Gastrocnemius medialis (tissue), 4 donors: ENCODE measurements at regions not wholly inside any gene's neighbourhood (a gene's known extent, or its start where the extent isn't known, plus 50 kb on each side); places are given as distances from the start of the nearest gene placed in this dataset.

ENCODE experiments used
- ATAC-seq, 2 donors: fragments of 150-250 bp; one replicate each; pipeline ENCODE4 v1.9.1; 2016
- DNase-seq, 2 donors: peaks; one replicate each; pipeline ENCODE4 v3.0.0-alpha.2; 2019
- H3K27ac ChIP-seq, 4 donors: fragments of 200-600 bp; sonication (generic); 1 replicate in 1 of 4; 2 replicates in 3 of 4; pipeline ENCODE4 v1.5.1; 2016 to 2018; ENCODE audit warnings: mild to moderate bottlenecking in 2 of 4, moderate library complexity in 1 of 4
- H3K27me3 ChIP-seq, 3 donors: fragments of 200-600 bp; sonication (generic) in 2 of 3; 1 replicate in 1 of 3; 2 replicates in 2 of 3; pipeline versions ENCODE4 v1.5.1 to v1.6.0; 2016 to 2019; ENCODE audit warnings: mild to moderate bottlenecking in 1 of 3, moderate library complexity in 1 of 3
- H3K36me3 ChIP-seq, 2 donors: fragments of 200-600 bp; sonication (generic) in 1 of 2; one replicate each; pipeline ENCODE4 v1.5.1; 2017 to 2018
- H3K4me1 ChIP-seq, 2 donors: fragments of 200-600 bp; sonication (generic) in 1 of 2; one replicate each; pipeline ENCODE4 v1.5.1; 2016 to 2017; ENCODE audit warnings: mild to moderate bottlenecking in 2 of 2
- H3K4me3 ChIP-seq, 4 donors: fragments of 200-600 bp; sonication (generic) in 3 of 4; 1 replicate in 1 of 4; 2 replicates in 3 of 4; pipeline ENCODE4 v1.5.1; 2016 to 2019; ENCODE audit warnings: mild to moderate bottlenecking in 2 of 4
- H3K9me3 ChIP-seq, 3 donors: fragments of 200-600 bp; sonication (generic) in 2 of 3; 1 replicate in 1 of 3; 2 replicates in 2 of 3; pipeline ENCODE4 v1.5.1; 2016 to 2019
- CTCF ChIP-seq, 5 experiments: fragments of 450-650 bp in 3 of 5; fragments of 200-600 bp in 2 of 5; sonication (generic) in 2 of 5; IDR thresholded peaks in 4 of 5; conservative IDR thresholded peaks in 1 of 5; 1 replicate in 4 of 5; 2 replicates in 1 of 5; pipeline ENCODE4 v1.5.1; 2016 to 2019; ENCODE audit warnings: antibody characterized with exemption in 5 of 5, mild to moderate bottlenecking in 3 of 5, moderate library complexity in 3 of 5
- POLR2A ChIP-seq, 2 donors: fragments of 450-650 bp; IDR thresholded peaks; one replicate each; pipeline ENCODE4 v1.6.1; 2017; ENCODE audit warnings: antibody characterized with exemption in 2 of 2, mild to moderate bottlenecking in 2 of 2, moderate library complexity in 2 of 2
- in situ Hi-C, 4 donors: fragments of 200-750 bp; cut with MboI; loops; one replicate each; pipeline versions ENCODE4 v1.15.0 to v1.8.0; 2017; ENCODE audit warnings: low sequenced_read_pairs in 4 of 4
- intact Hi-C: fragments of 100-400 bp; cut with DNase I; formaldehyde crosslinking; loops from one replicate; pipeline ENCODE4 v1.15.1; 2023; ENCODE audit warnings: low total_unique reads

GRCh38 chr10:56269181-56269580, 91.9 kb downstream of the ZWINT start:
- H3K36me3 ChIP-seq: no peaks in the 10 kb centered on the region
- no peak for TF ChIP-seq POLR2A (IDR thresholded peaks at IDR 0.05)
- TF ChIP-seq CTCF (IDR thresholded peaks at IDR 0.05 in 4 of 5, conservative IDR thresholded peaks at IDR 0.05 in 1 of 5): no peak
- ATAC-seq (no peak), DNase-seq (no peak)
- H3K9me3 ChIP-seq: no peaks in the 10 kb centered on the region
- no peaks in the 10 kb centered on the region for H3K4me1 ChIP-seq
- intact Hi-C loops (no loop called here), in situ Hi-C loops (no loop called here)
- H3K4me3 ChIP-seq: no peak overlapping the region
- H3K27ac ChIP-seq: no peak overlapping the region
- H3K27me3 ChIP-seq: no peaks in the 10 kb centered on the region

- DNase-seq (no peak), ATAC-seq (no peak)
- Histone ChIP-seq H3K36me3 (no peaks in the 10 kb centered on the region), H3K9me3 (no peaks in the 10 kb centered on the region), H3K4me1 (no peaks in the 10 kb centered on the region), H3K4me3 (no peak overlapping the region), H3K27ac (no peak overlapping the region), H3K27me3 (no peaks in the 10 kb centered on the region)
- intact Hi-C loops: no loop called here
- in situ Hi-C loops: no loop called here
- TF ChIP-seq CTCF (IDR thresholded peaks at IDR 0.05 in 4 of 5, conservative IDR thresholded peaks at IDR 0.05 in 1 of 5) (no peak), POLR2A (IDR thresholded peaks at IDR 0.05) (no peak)
Measured at GRCh38 chr10:56266120-56266519, 94.9 kb downstream of the ZWINT start.

- DNase-seq (no peak), ATAC-seq (no peak)
- no peak overlapping the region for H3K4me3 ChIP-seq
- no peaks in the 10 kb centered on the region for H3K4me1 ChIP-seq
- in situ Hi-C loops: no loop called here
- no peaks in the 10 kb centered on the region for H3K36me3 ChIP-seq
- TF ChIP-seq CTCF (IDR thresholded peaks at IDR 0.05 in 4 of 5, conservative IDR thresholded peaks at IDR 0.05 in 1 of 5) (no peak), POLR2A (IDR thresholded peaks at IDR 0.05) (no peak)
- no peaks in the 10 kb centered on the region for H3K9me3 ChIP-seq
- H3K27ac ChIP-seq: no peak overlapping the region
- no peaks in the 10 kb centered on the region for H3K27me3 ChIP-seq
- intact Hi-C loops: no loop called here
Measured at GRCh38 chr10:56258991-56259390, 102.1 kb downstream of the ZWINT start.

- DNase-seq: no peak
- intact Hi-C loops: no loop called here
- no peak overlapping the region for H3K4me3 ChIP-seq
- no peaks in the 10 kb centered on the region for H3K4me1 ChIP-seq
- no peak overlapping the region for H3K27ac ChIP-seq
- no peak for ATAC-seq
- in situ Hi-C loops: no loop called here
- no peaks in the 10 kb centered on the region for H3K9me3 ChIP-seq
- H3K36me3 ChIP-seq: no peaks in the 10 kb centered on the region
- TF ChIP-seq CTCF (IDR thresholded peaks at IDR 0.05 in 4 of 5, conservative IDR thresholded peaks at IDR 0.05 in 1 of 5) (no peak), POLR2A (IDR thresholded peaks at IDR 0.05) (no peak)
- H3K27me3 ChIP-seq: no peaks in the 10 kb centered on the region
Measured at GRCh38 chr10:56258378-56258777, 102.7 kb downstream of the ZWINT start.

- in situ Hi-C loops: no loop called here
Measured at GRCh38 chr10:56255298-56255697, 105.8 kb downstream of the ZWINT start.

More at GRCh38 chr10:56255298-56255697, 105.8 kb downstream of the ZWINT start:
- intact Hi-C loops: no loop called here
- TF ChIP-seq CTCF (IDR thresholded peaks at IDR 0.05 in 4 of 5, conservative IDR thresholded peaks at IDR 0.05 in 1 of 5) (no peak), POLR2A (IDR thresholded peaks at IDR 0.05) (no peak)
- Histone ChIP-seq H3K9me3 (no peaks in the 10 kb centered on the region), H3K36me3 (no peaks in the 10 kb centered on the region), H3K4me3 (no peak overlapping the region), H3K4me1 (no peaks in the 10 kb centered on the region), H3K27me3 (no peaks in the 10 kb centered on the region), H3K27ac (no peak overlapping the region)
- DNase-seq (no peak), ATAC-seq (no peak)
